ENCODE measurements at regions not wholly inside any gene's neighbourhood (a gene's known extent, or its start where the extent isn't known, plus 50 kb on each side); places are given as distances from the start of the nearest gene placed in this dataset.
A peak's percentile ranks its signal among the peaks of the same experiment; 100 is the strongest.

DNA sequence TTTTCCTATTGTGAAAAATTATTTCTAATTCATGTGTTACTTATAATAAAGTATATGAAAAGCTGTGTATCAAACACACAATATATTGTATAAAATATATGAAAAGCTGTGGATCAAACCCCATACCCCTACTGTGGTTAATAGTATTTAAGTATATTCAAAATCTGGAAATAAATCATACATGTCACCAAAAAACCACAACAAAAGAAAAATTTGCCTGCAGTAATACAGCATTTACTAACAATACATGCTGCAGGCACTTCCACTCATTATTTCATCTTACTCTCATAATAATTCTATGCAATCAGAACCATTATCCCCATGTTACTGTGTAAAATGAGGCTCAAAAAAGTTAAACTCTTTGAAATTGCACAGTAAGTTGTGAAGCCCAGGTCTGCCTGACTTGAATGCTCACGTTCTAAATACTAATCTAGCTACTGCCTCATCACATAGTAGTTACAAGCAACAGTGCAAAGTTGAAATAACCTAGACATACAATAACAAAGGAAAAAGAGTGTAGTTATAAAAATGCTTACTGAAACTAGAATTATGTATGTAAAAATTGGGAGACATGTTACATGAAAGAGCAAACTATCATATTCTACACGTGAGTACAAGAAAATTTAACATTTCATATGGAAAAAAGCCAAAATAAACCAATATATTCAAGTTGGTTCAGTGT lies 61.7 kb downstream of the FAM217A start:
- DNase-seq, result no peak
- intact Hi-C loops (cut with micrococcal nuclease), result loop anchor here (1.0 to 10.0 kb wide), 3 partner anchors 146 to 1172 kb away; partner anchors contain the start of gene SERPINB1
- no peaks in the 10 kb centered on the region for H3K27me3 Mint-ChIP-seq
- H3K4me3 Mint-ChIP-seq, result peak overlapping the region; percentile 90
- peaks cover 62% of the 10 kb centered on the region for H3K4me1 Mint-ChIP-seq (ENCODE audit: low read depth)
- ChIA-PET POLR2A (interaction anchor here (0.6 to 2.2 kb wide), 3 partner anchors 118 to 213 kb away, joined by 3 to 11 read pairs (median 4); partner anchors contain the start of genes ECI2 and FAM50B), CTCF (interaction anchor here (2.1 to 3.0 kb wide), 3 partner anchors 9 to 138 kb away, joined by 7 to 11 read pairs (median 11); partner anchors contain the start of gene ECI2)
- no peaks in the 10 kb centered on the region for H3K9me3 Mint-ChIP-seq
- H3K27ac Mint-ChIP-seq, result peak overlapping the region; percentile 97
- peaks cover 14% of the 10 kb centered on the region for H3K36me3 Mint-ChIP-seq

DNA sequence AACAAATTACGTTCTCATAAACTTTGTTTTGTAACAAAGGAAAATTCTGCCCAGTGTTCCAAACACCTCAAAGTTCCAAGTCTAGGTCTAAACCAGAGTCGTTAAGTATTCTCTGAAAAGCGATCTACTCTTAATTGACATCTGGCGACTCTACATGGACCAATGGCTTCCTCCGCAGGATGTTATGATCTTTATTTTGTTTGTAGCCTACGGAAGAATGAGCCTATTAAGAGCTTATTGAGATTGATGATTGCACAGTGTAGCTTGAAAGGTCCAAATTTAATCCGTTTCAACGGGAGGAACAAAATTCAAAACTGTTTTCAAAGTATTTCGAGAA lies 61.1 kb downstream of the FAM217A start:
- Mint-ChIP-seq H3K27ac (peak overlapping the region; percentile 97), H3K27me3 (no peaks in the 10 kb centered on the region), H3K4me3 (peak overlapping the region; percentile 90), H3K9me3 (no peaks in the 10 kb centered on the region), H3K4me1 (ENCODE audit: low read depth) (peaks cover 62% of the 10 kb centered on the region), H3K36me3 (peaks cover 20% of the 10 kb centered on the region)
- intact Hi-C loops (cut with micrococcal nuclease), result loop anchor here (1.0 to 10.0 kb wide), 5 partner anchors 8 to 1173 kb away; partner anchors contain the start of genes FAM50B and SERPINB1
- POLR2A ChIA-PET, result interaction anchor here (0.6 to 2.2 kb wide), 5 partner anchors 8 to 214 kb away, joined by 3 to 11 read pairs (median 4); partner anchors contain the start of genes ECI2 and FAM50B
- DNase-seq, result no peak
- CTCF ChIA-PET, result interaction anchor here (0.8 to 3.0 kb wide), 6 partner anchors 9 to 169 kb away, joined by 3 to 11 read pairs (median 8); partner anchors contain the start of genes ECI2 and FAM50B

GRCh38 chr6:4018171-4018923 lies 60.6 kb downstream of the FAM217A start:
- Mint-ChIP-seq H3K9me3 (no peaks in the 10 kb centered on the region), H3K27me3 (no peaks in the 10 kb centered on the region), H3K27ac (peak overlapping the region; percentile 97), H3K4me1 (ENCODE audit: low read depth) (peaks cover 63% of the 10 kb centered on the region), H3K4me3 (peak overlapping the region; percentile 90), H3K36me3 (peaks cover 17% of the 10 kb centered on the region)
- CTCF ChIA-PET, result interaction anchor here (0.8 to 3.0 kb wide), 9 partner anchors 10 to 275 kb away, joined by 3 to 11 read pairs (median 5); partner anchors contain the start of genes ECI2 and FAM50B
- peak; percentile 98 for DNase-seq
- POLR2A ChIA-PET, result interaction anchor here (0.6 to 2.2 kb wide), 5 partner anchors 8 to 214 kb away, joined by 3 to 11 read pairs (median 4); partner anchors contain the start of genes ECI2 and FAM50B
- intact Hi-C loops (cut with micrococcal nuclease), result loop anchor here (1.0 to 10.0 kb wide), 3 partner anchors 8 to 1174 kb away; partner anchors contain the start of genes FAM50B and SERPINB1
